Endothelial cell of umbilical vein (primary cell): ENCODE measurements at regions not wholly inside any gene's neighbourhood (a gene's known extent, or its start where the extent isn't known, plus 50 kb on each side); places are given as distances from the start of the nearest gene placed in this dataset.

Source experiments
- BruUV-seq: library from RNA; stranded (reverse); fragments of 400-500 nt; replicated peaks from 2 replicates; lab custom pipeline; 2021; lab: Mats Ljungman, UMichigan
- CTCF ChIA-PET: fragments of 300-600, 350-600 bp; sonication (Branson Sonifier 250); formaldehyde crosslinking; loops from one replicate; lab custom pipeline; 2021; ENCODE audit warnings: antibody characterized with exemption, inconsistent platforms; lab: Charles Lee
- POLR2A ChIA-PET: fragments of 300-600, 350-600 bp; sonication (Branson Sonifier 250); formaldehyde crosslinking; loops from one replicate; lab custom pipeline; 2021; ENCODE audit warnings: antibody characterized with exemption, inconsistent platforms; lab: Charles Lee
- DNase-seq: peaks from one replicate; pipeline ENCODE4 v3.0.0-alpha.2; 2011; ENCODE audit warnings: low read depth, low spot score
- FAIRE-seq: peaks from 2 replicates; lab custom pipeline; 2011; peaks lifted over from hg19 to GRCh38; lab: Jason Lieb, UNC
- H2AFZ ChIP-seq: 2 replicates; pipeline ENCODE4 v1.6.0; 2012; ENCODE audit warnings: low read depth, low read length, control low read depth, inconsistent platforms
- H3K27ac ChIP-seq: 2 replicates; pipeline ENCODE4 v1.5.1; 2011; ENCODE audit warnings: low read depth, mild to moderate bottlenecking, control low read depth, low read length, moderate library complexity; ENCODE audit not compliant: insufficient read depth
- H3K27me3 ChIP-seq, 2 experiments: 2 replicates each; pipeline versions ENCODE4 v1.6.0 to v1.6.1; 2011; ENCODE audit warnings: low read length in 2 of 2, mixed read lengths in 1 of 2; ENCODE audit not compliant: control insufficient read depth in 2 of 2, insufficient read depth in 2 of 2
- H3K36me3 ChIP-seq, 2 experiments: 2 replicates in 1 of 2; 3 replicates in 1 of 2; pipeline ENCODE4 v1.5.1; 2011; ENCODE audit warnings: low read length in 2 of 2, mild to moderate bottlenecking in 1 of 2, moderate library complexity in 1 of 2; ENCODE audit not compliant: control insufficient read depth in 2 of 2, insufficient read depth in 2 of 2; ENCODE audit errors: extremely low read depth in 1 of 2
- H3K4me1 ChIP-seq: 3 replicates; pipeline ENCODE4 v1.5.1; 2011; ENCODE audit warnings: mild to moderate bottlenecking, low read length; ENCODE audit not compliant: control insufficient read depth, insufficient read depth; ENCODE audit errors: extremely low read depth
- H3K4me2 ChIP-seq: 2 replicates; pipeline ENCODE4 v1.6.1; 2011; ENCODE audit warnings: low read length, control low read depth, mixed read lengths; ENCODE audit not compliant: insufficient read depth
- H3K4me3 ChIP-seq, 3 experiments: fragments of 200-600 bp in 1 of 3; sonication (generic), shearing (Covaris generic) in 1 of 3; replicated peaks in 1 of 3; 2 replicates each; pipeline ENCODE4 v1.5.1; 2011 to 2016; ENCODE audit warnings: control low read depth in 3 of 3, low read length in 3 of 3, mild to moderate bottlenecking in 2 of 3, inconsistent platforms in 1 of 3, low read depth in 1 of 3, moderate library complexity in 1 of 3; ENCODE audit not compliant: insufficient read depth in 1 of 3
- H3K79me2 ChIP-seq: 2 replicates; pipeline ENCODE4 v1.6.0; 2012; ENCODE audit warnings: low read length, inconsistent platforms; ENCODE audit not compliant: control insufficient read depth, insufficient read depth
- H3K9ac ChIP-seq: replicated peaks from 2 replicates; pipeline ENCODE3; 2011; ENCODE audit warnings: low read length, control low read depth; ENCODE audit not compliant: insufficient read depth; ENCODE audit errors: extremely low read depth
- H3K9me1 ChIP-seq: replicated peaks from 3 replicates; pipeline ENCODE4 v1.6.0; 2011; ENCODE audit warnings: mild to moderate bottlenecking, low read length; ENCODE audit not compliant: control insufficient read depth, insufficient read depth; ENCODE audit errors: extremely low read depth
- H3K9me3 ChIP-seq: replicated peaks from 2 replicates; pipeline ENCODE4 v1.5.1; 2012; ENCODE audit warnings: low read length, inconsistent platforms; ENCODE audit not compliant: control insufficient read depth, insufficient read depth
- H4K20me1 ChIP-seq: replicated peaks from 2 replicates; pipeline ENCODE3; 2011; ENCODE audit warnings: mild to moderate bottlenecking, low read length; ENCODE audit not compliant: control insufficient read depth, insufficient read depth; ENCODE audit errors: extremely low read depth
- CTCF ChIP-seq, 2 donors: IDR thresholded peaks; 1 replicate in 1 of 2; 2 replicates in 1 of 2; pipeline ENCODE4 v1.5.1; 2011; ENCODE audit warnings: low read length in 2 of 2, mild to moderate bottlenecking in 2 of 2, moderate library complexity in 2 of 2, control low read depth in 1 of 2, inconsistent platforms in 1 of 2, low read depth in 1 of 2; ENCODE audit not compliant: insufficient read depth in 1 of 2; ENCODE audit errors: extremely low read depth in 1 of 2
- EZH2 ChIP-seq: IDR thresholded peaks from 2 replicates; pipeline ENCODE4 v1.6.1; 2012; ENCODE audit warnings: borderline replicate concordance, low read depth, mild to moderate bottlenecking, moderate library complexity, low read length, inconsistent platforms; ENCODE audit not compliant: severe bottlenecking
- FOS ChIP-seq: IDR thresholded peaks from 2 replicates; pipeline ENCODE4 v1.6.1; 2011; ENCODE audit warnings: mild to moderate bottlenecking, low read length, moderate library complexity, borderline replicate concordance; ENCODE audit not compliant: insufficient read depth
- GATA2 ChIP-seq: IDR thresholded peaks from 2 replicates; pipeline ENCODE4 v1.7.0; 2011; ENCODE audit warnings: low read depth, mild to moderate bottlenecking, moderate library complexity, mixed read lengths, low read length; ENCODE audit not compliant: insufficient read length, insufficient read depth
- JUN ChIP-seq: IDR thresholded peaks from 2 replicates; pipeline ENCODE4 v1.6.1; 2011; ENCODE audit warnings: borderline replicate concordance, low read depth; ENCODE audit not compliant: insufficient read length, insufficient read depth
- MAX ChIP-seq: IDR thresholded peaks from 2 replicates; pipeline ENCODE4 v1.6.1; 2011; ENCODE audit not compliant: insufficient read depth, insufficient read length
- MYC ChIP-seq: IDR thresholded peaks from one replicate; pipeline ENCODE4 v1.6.1; 2011; ENCODE audit warnings: mild to moderate bottlenecking, low read depth, low read length
- POLR2A ChIP-seq: IDR thresholded peaks from 2 replicates; pipeline ENCODE4 v1.6.1; 2012; ENCODE audit warnings: low read depth, mild to moderate bottlenecking, control low read depth, low read length
- POLR2AphosphoS5 ChIP-seq: IDR thresholded peaks from 2 replicates; pipeline ENCODE4 v1.6.1; 2012; ENCODE audit warnings: low read depth, mild to moderate bottlenecking, control low read depth, low read length, moderate library complexity; ENCODE audit not compliant: insufficient read depth
- dilution Hi-C: fragments of 300-500 bp; cut with MboI; formaldehyde crosslinking; loops from one replicate; pipeline ENCODE4 v1.15.0; 2019; ENCODE audit warnings: low sequenced_read_pairs; ENCODE audit not compliant: extremely low pct_ligation_motif_present
- intact Hi-C: fragments of 100-400 bp; cut with micrococcal nuclease; formaldehyde crosslinking; loops from one replicate; pipeline ENCODE4 v1.10.0; 2022

GRCh38 chr14:40096968-40097367, 664.7 kb upstream of the FBXO33 start:
- Histone ChIP-seq H3K36me3 (no peaks in the 10 kb centered on the region), H3K4me2 (no peak overlapping the region), H3K79me2 (no peaks in the 10 kb centered on the region), H3K4me3 (no peak overlapping the region), H3K27me3 (no peaks in the 10 kb centered on the region), H3K9ac (no peak overlapping the region), H3K9me3 (peaks cover 3% of the 10 kb centered on the region), H3K4me1 (no peaks in the 10 kb centered on the region), H3K27ac (no peak overlapping the region), H4K20me1 (no peaks in the 10 kb centered on the region), H3K9me1 (no peaks in the 10 kb centered on the region), H2AFZ (no peak overlapping the region)
- dilution Hi-C loops (no loop called here), intact Hi-C loops (no loop called here)
- FAIRE-seq = no peak
- BruUV-seq = no TSS peak
- ChIA-PET CTCF (no interaction called here), POLR2A (no interaction called here)
- DNase-seq = no peak
- TF ChIP-seq EZH2 = no peak

GRCh38 chr14:40093800-40094199, 661.6 kb upstream of the FBXO33 start:
- TF ChIP-seq MAX (no peak), POLR2A (no peak), CTCF (IDR thresholded peaks at IDR 0.05; ENCODE audit: extremely low read depth in 1 of 2, insufficient read depth in 1 of 2, low read depth in 1 of 2, low read length in 2 of 2) (no peak), FOS (no peak), EZH2 (no peak), MYC (no peak), POLR2AphosphoS5 (no peak), JUN (no peak), GATA2 (no peak)
- Histone ChIP-seq H3K4me2 (no peak overlapping the region), H3K9ac (no peak overlapping the region), H3K27me3 (no peaks in the 10 kb centered on the region), H4K20me1 (no peaks in the 10 kb centered on the region), H3K27ac (no peak overlapping the region), H3K4me3 (no peak overlapping the region), H3K36me3 (no peaks in the 10 kb centered on the region), H3K79me2 (no peaks in the 10 kb centered on the region), H2AFZ (no peak overlapping the region), H3K4me1 (no peaks in the 10 kb centered on the region), H3K9me1 (no peaks in the 10 kb centered on the region), H3K9me3 (peaks cover 3% of the 10 kb centered on the region)
- intact Hi-C loops = no loop called here
- DNase-seq (no peak), FAIRE-seq (no peak)
- ChIA-PET POLR2A (no interaction called here), CTCF (no interaction called here)
- BruUV-seq = no TSS peak
- dilution Hi-C loops = no loop called here
